ENCODE measurements at regions not wholly inside any gene's neighbourhood (a gene's known extent, or its start where the extent isn't known, plus 50 kb on each side); places are given as distances from the start of the nearest gene placed in this dataset.
A peak's percentile ranks its signal among the peaks of the same experiment; 100 is the strongest.

GRCh38 chr4:71635139-71635748 is 148.6 kb downstream of the GC start:
- no peak for DNase-seq
- Histone ChIP-seq H3K27ac (ENCODE audit: low read depth, low read length) (peak overlapping the region; percentile 62), H3K27me3 (ENCODE audit: control insufficient read depth, insufficient read depth, low read length, poor library complexity, severe bottlenecking) (no peaks in the 10 kb centered on the region), H3K9ac (ENCODE audit: extremely low read depth, low read length, poor library complexity, severe bottlenecking) (no peak overlapping the region), H3K36me3 (ENCODE audit: control insufficient read depth, insufficient read depth, low read length) (no peaks in the 10 kb centered on the region), H3K4me3 (ENCODE audit: low read length) (no peak overlapping the region), H3K9me3 (ENCODE audit: control insufficient read depth, low read length) (peaks cover 15% of the 10 kb centered on the region), H3K4me1 (ENCODE audit: control insufficient read depth, insufficient read depth, low read length) (peaks cover 4% of the 10 kb centered on the region)
- H3K4me1 Mint-ChIP-seq = peaks cover 19% of the 10 kb centered on the region
- no peak for TF ChIP-seq CTCF (conservative IDR thresholded peaks at IDR 0.05)
- peaks cover 57% of the 10 kb centered on the region for H3K9me3 Mint-ChIP-seq
- H3K27me3 Mint-ChIP-seq (ENCODE audit: insufficient read depth) = no peaks in the 10 kb centered on the region
- no peak overlapping the region for H3K4me3 Mint-ChIP-seq
- peaks cover 21% of the 10 kb centered on the region for H3K36me3 Mint-ChIP-seq (ENCODE audit: low read depth)
- H3K27ac Mint-ChIP-seq = no peak overlapping the region
- 94 to 100% methylated on average over 1 of the region's 1 CpG for WGBS, 2 experiments (ENCODE audit: insufficient coverage in 1 of 2, insufficient read length in 1 of 2)

GRCh38 chr4:71634364-71634763 is 149.5 kb downstream of the GC start:
- H3K4me3 ChIP-seq (ENCODE audit: low read length) = no peak overlapping the region
- H3K27me3 Mint-ChIP-seq (ENCODE audit: insufficient read depth) = no peaks in the 10 kb centered on the region
- H3K27ac Mint-ChIP-seq = no peak overlapping the region
- DNase-seq = no peak
- TF ChIP-seq CTCF (conservative IDR thresholded peaks at IDR 0.05) = no peak
- no peak overlapping the region for H3K9ac ChIP-seq (ENCODE audit: extremely low read depth, low read length, poor library complexity, severe bottlenecking)
- H3K4me1 Mint-ChIP-seq = peaks cover 16% of the 10 kb centered on the region
- H3K9me3 Mint-ChIP-seq = peaks cover 58% of the 10 kb centered on the region
- H3K36me3 Mint-ChIP-seq (ENCODE audit: low read depth) = peaks cover 21% of the 10 kb centered on the region
- WGBS, 2 experiments (ENCODE audit: insufficient coverage in 1 of 2, insufficient read length in 1 of 2) = 94 to 100% methylated on average over 2 to 9 of the region's 9 CpGs
- peaks cover 4% of the 10 kb centered on the region for H3K4me1 ChIP-seq (ENCODE audit: control insufficient read depth, insufficient read depth, low read length)
- H3K27me3 ChIP-seq (ENCODE audit: control insufficient read depth, insufficient read depth, low read length, poor library complexity, severe bottlenecking) = no peaks in the 10 kb centered on the region
- H3K27ac ChIP-seq (ENCODE audit: low read depth, low read length) = no peak overlapping the region
- no peaks in the 10 kb centered on the region for H3K36me3 ChIP-seq (ENCODE audit: control insufficient read depth, insufficient read depth, low read length)
- H3K4me3 Mint-ChIP-seq = no peak overlapping the region
- H3K9me3 ChIP-seq (ENCODE audit: control insufficient read depth, low read length) = peaks cover 24% of the 10 kb centered on the region

GRCh38 chr4:71630803-71631202 is 153.1 kb downstream of the GC start:
- DNase-seq = no peak
- Histone ChIP-seq H3K9ac (ENCODE audit: extremely low read depth, low read length, poor library complexity, severe bottlenecking) (no peak overlapping the region), H3K27me3 (ENCODE audit: control insufficient read depth, insufficient read depth, low read length, poor library complexity, severe bottlenecking) (no peaks in the 10 kb centered on the region), H3K27ac (ENCODE audit: low read depth, low read length) (no peak overlapping the region), H3K4me3 (ENCODE audit: low read length) (peak overlapping the region; percentile 13), H3K4me1 (ENCODE audit: control insufficient read depth, insufficient read depth, low read length) (no peaks in the 10 kb centered on the region), H3K9me3 (ENCODE audit: control insufficient read depth, low read length) (peaks cover 54% of the 10 kb centered on the region), H3K36me3 (ENCODE audit: control insufficient read depth, insufficient read depth, low read length) (no peaks in the 10 kb centered on the region)
- H3K4me3 Mint-ChIP-seq = no peak overlapping the region
- H3K27me3 Mint-ChIP-seq (ENCODE audit: insufficient read depth) = no peaks in the 10 kb centered on the region
- H3K4me1 Mint-ChIP-seq = peaks cover 10% of the 10 kb centered on the region
- 61 to 100% methylated on average over 1 to 3 of the region's 3 CpGs for WGBS, 2 experiments (ENCODE audit: insufficient coverage in 1 of 2, insufficient read length in 1 of 2)
- peaks cover 52% of the 10 kb centered on the region for H3K9me3 Mint-ChIP-seq
- no peak overlapping the region for H3K27ac Mint-ChIP-seq
- H3K36me3 Mint-ChIP-seq (ENCODE audit: low read depth) = peaks cover 28% of the 10 kb centered on the region
- no peak for TF ChIP-seq CTCF (conservative IDR thresholded peaks at IDR 0.05)
